Naive thymus-derived CD4-positive, alpha-beta T cell (primary cell): ENCODE measurements at regions not wholly inside any gene's neighbourhood (a gene's known extent, or its start where the extent isn't known, plus 50 kb on each side); places are given as distances from the start of the nearest gene placed in this dataset.

Experiments used
- ATAC-seq: fragments of 150-1000 bp; cut with Tn5 transposase; 2 replicates; pipeline ENCODE4 v1.10.0; 2021; ENCODE audit warnings: mild to moderate bottlenecking, moderate library complexity
- CTCF ChIA-PET: fragments of 350-600 bp; sonication (Branson Sonifier 250); formaldehyde crosslinking; loops from one replicate; lab custom pipeline; 2021; ENCODE audit warnings: antibody characterized with exemption; lab: Charles Lee
- POLR2A ChIA-PET: fragments of 350-600 bp; sonication (Branson Sonifier 250); formaldehyde crosslinking; loops from one replicate; lab custom pipeline; 2021; ENCODE audit warnings: antibody characterized with exemption, inconsistent platforms; lab: Charles Lee
- DNase-seq, 9 donors: peaks; one replicate each; pipeline versions ENCODE4 v3.0.0 to v3.0.0-alpha.2; 2020 to 2022; ENCODE audit warnings: mixed read lengths in 1 of 9
- H3K27ac ChIP-seq: one replicate; pipeline ENCODE4 v1.7.0; 2013; ENCODE audit warnings: mild to moderate bottlenecking, low read depth, low read length, moderate library complexity
- H3K27me3 ChIP-seq, 2 donors: one replicate each; pipeline ENCODE4 v1.7.0; 2013; ENCODE audit warnings: low read length in 2 of 2, mild to moderate bottlenecking in 2 of 2, moderate library complexity in 2 of 2; ENCODE audit not compliant: control insufficient read depth in 2 of 2, insufficient read depth in 2 of 2
- H3K36me3 ChIP-seq, 3 experiments: 1 replicate in 2 of 3; 2 replicates in 1 of 3; pipeline ENCODE4 v1.7.0; 2013; ENCODE audit warnings: low read length in 3 of 3, mild to moderate bottlenecking in 3 of 3, moderate library complexity in 1 of 3; ENCODE audit not compliant: insufficient read depth in 3 of 3, control insufficient read depth in 2 of 3
- H3K4me1 ChIP-seq, 2 donors: one replicate each; pipeline ENCODE4 v1.7.0; 2013; ENCODE audit warnings: low read length in 2 of 2, mild to moderate bottlenecking in 2 of 2, moderate library complexity in 1 of 2; ENCODE audit not compliant: control insufficient read depth in 2 of 2, insufficient read depth in 2 of 2
- H3K4me3 ChIP-seq: 2 replicates; pipeline ENCODE4 v1.7.0; 2013; ENCODE audit warnings: mild to moderate bottlenecking, low read length
- H3K9me3 ChIP-seq, 3 experiments: 1 replicate in 2 of 3; 2 replicates in 1 of 3; pipeline ENCODE4 v1.7.0; 2013; ENCODE audit warnings: low read length in 3 of 3; ENCODE audit not compliant: control insufficient read depth in 2 of 3
- H3K27ac Mint-ChIP-seq, 9 donors: one replicate each; pipeline ENCODE4 v1.8.0; 2020 to 2022; ENCODE audit warnings: mixed read lengths in 9 of 9, mild to moderate bottlenecking in 8 of 9, moderate library complexity in 5 of 9, inconsistent platforms in 2 of 9
- H3K27me3 Mint-ChIP-seq, 5 donors: one replicate each; pipeline ENCODE4 v1.8.0; 2021 to 2022; ENCODE audit warnings: mixed read lengths in 5 of 5, mild to moderate bottlenecking in 1 of 5
- H3K36me3 Mint-ChIP-seq, 5 donors: one replicate each; pipeline ENCODE4 v1.8.0; 2020 to 2022; ENCODE audit warnings: mixed read lengths in 5 of 5, mild to moderate bottlenecking in 3 of 5, inconsistent platforms in 1 of 5
- H3K4me1 Mint-ChIP-seq, 7 donors: one replicate each; pipeline ENCODE4 v1.8.0; 2020 to 2022; ENCODE audit warnings: mixed read lengths in 7 of 7, mild to moderate bottlenecking in 3 of 7, inconsistent platforms in 1 of 7
- H3K4me3 Mint-ChIP-seq, 10 donors: one replicate each; pipeline ENCODE4 v1.8.0; 2020 to 2022; ENCODE audit warnings: mild to moderate bottlenecking in 10 of 10, mixed read lengths in 10 of 10, moderate library complexity in 6 of 10, inconsistent platforms in 2 of 10
- H3K9me3 Mint-ChIP-seq, 11 donors: one replicate each; pipeline ENCODE4 v1.8.0; 2020 to 2022; ENCODE audit warnings: mixed read lengths in 11 of 11, mild to moderate bottlenecking in 4 of 11, inconsistent platforms in 1 of 11, moderate library complexity in 1 of 11
- intact Hi-C, 2 donors: fragments of 100-400 bp; cut with micrococcal nuclease; formaldehyde crosslinking; loops; one replicate each; pipeline ENCODE4 v1.15.1; 2023

DNA sequence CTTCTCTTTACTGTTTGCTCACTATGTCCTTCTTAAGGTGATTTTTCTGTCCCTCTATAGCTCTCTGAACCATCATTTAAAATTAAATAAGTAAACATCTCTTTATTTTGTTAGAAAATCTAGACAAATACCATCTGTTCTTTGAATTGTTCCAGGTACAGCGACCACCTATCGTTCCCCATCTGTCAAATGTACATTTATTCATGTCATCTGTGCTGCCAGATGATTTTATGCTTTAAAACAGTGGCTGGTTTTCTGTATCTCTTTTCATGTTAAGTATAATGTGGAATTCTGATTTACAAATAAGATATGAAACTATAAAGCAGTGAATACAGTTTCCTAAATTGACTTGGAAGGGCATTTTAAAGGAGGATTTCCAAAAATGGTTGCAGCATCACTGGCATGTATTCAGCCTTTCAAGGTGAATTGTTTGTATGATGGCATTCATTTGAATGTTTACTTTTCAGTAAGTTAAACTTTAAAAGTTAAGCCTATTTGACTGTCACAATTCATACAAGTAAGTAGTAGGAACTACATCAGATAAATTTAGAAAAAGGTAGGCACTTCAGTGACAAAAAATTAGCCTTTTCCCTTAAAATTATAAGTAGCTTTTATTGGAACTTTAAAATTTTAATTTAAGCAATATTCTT is 92.6 kb upstream of the CLVS2 start:
- Mint-ChIP-seq H3K36me3 (no peaks in the 10 kb centered on the region), H3K27me3 (peaks cover 0 to 5% (median 0%) of the 10 kb centered on the region in 5 donors), H3K27ac (no peak overlapping the region), H3K4me1 (no peaks in the 10 kb centered on the region), H3K9me3 (peaks cover 0 to 5% (median 0%) of the 10 kb centered on the region in 11 donors), H3K4me3 (no peak overlapping the region)
- H3K4me1 ChIP-seq: no peaks in the 10 kb centered on the region
- ChIA-PET CTCF (no interaction called here), POLR2A (no interaction called here)
- no peak overlapping the region for H3K27ac ChIP-seq
- ATAC-seq: no peak
- no peaks in the 10 kb centered on the region for H3K36me3 ChIP-seq
- H3K27me3 ChIP-seq: no peaks in the 10 kb centered on the region
- intact Hi-C loops: no loop called here
- no peaks in the 10 kb centered on the region for H3K9me3 ChIP-seq
- H3K4me3 ChIP-seq: no peak overlapping the region
- no peak for DNase-seq

DNA sequence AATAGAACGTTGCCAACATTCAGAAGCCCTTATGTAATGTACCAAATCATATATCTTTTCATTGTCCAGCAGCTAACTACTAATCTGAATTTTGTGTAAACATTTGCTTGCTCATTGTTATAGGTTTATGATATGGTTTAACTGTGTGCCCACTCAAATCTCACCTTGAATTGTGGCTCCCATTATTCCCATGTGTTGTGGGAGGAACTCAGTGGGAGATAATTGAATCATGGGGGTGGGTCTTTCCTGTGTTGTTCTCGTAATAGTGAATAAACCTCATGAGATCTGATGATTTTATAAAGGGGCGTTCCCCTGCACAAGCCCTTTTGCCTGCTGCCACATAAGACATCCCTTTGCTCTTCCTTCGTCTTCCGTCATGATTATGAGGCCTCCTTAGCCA is 91.9 kb upstream of the CLVS2 start:
- peaks cover 0 to under 1% (median 0%) of the 10 kb centered on the region in 5 donors for H3K27me3 Mint-ChIP-seq
- intact Hi-C loops: no loop called here
- no peak for DNase-seq
- Histone ChIP-seq H3K4me3 (no peak overlapping the region), H3K27me3 (no peaks in the 10 kb centered on the region), H3K36me3 (no peaks in the 10 kb centered on the region), H3K9me3 (no peaks in the 10 kb centered on the region), H3K27ac (no peak overlapping the region), H3K4me1 (no peaks in the 10 kb centered on the region)
- no peak for ATAC-seq
- H3K4me1 Mint-ChIP-seq: no peaks in the 10 kb centered on the region
- ChIA-PET POLR2A (no interaction called here), CTCF (no interaction called here)
- H3K4me3 Mint-ChIP-seq: no peak overlapping the region
- no peak overlapping the region for H3K27ac Mint-ChIP-seq
- no peaks in the 10 kb centered on the region for H3K36me3 Mint-ChIP-seq
- H3K9me3 Mint-ChIP-seq: peaks cover 0 to 5% (median 0%) of the 10 kb centered on the region in 11 donors

DNA sequence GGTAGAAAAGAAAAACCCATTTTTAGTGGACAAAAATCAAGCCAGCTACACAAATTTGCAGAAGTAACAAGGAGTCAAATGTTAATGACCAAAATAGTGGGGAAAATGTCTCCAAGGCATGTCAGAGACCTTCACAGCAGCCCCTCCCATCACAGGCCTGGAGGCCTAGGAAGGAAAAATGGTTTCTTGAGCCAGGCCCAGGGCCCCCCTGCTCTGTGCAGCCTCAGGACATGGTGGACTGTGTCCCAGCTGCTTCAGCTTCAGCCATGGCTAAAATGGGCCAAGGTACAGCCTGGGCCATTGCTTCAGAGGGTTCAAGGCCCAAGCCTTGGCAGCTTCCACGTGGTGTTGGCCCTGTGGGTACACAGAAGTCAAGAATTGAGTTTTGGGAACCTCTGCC is 82.5 kb upstream of the CLVS2 start:
- ChIA-PET POLR2A (no interaction called here), CTCF (no interaction called here)
- no peaks in the 10 kb centered on the region for H3K27me3 ChIP-seq
- no peak overlapping the region for H3K27ac ChIP-seq
- H3K9me3 Mint-ChIP-seq: peaks cover 3 to 41% (median 14%) of the 10 kb centered on the region in 11 donors
- peaks cover 0 to 5% (median 0%) of the 10 kb centered on the region in 5 donors for H3K27me3 Mint-ChIP-seq
- H3K27ac Mint-ChIP-seq: no peak overlapping the region
- no peaks in the 10 kb centered on the region for H3K4me1 ChIP-seq
- ATAC-seq (no peak), DNase-seq (no peak)
- no peak overlapping the region for H3K4me3 Mint-ChIP-seq
- no peaks in the 10 kb centered on the region for H3K4me1 Mint-ChIP-seq
- H3K9me3 ChIP-seq: peaks cover 0 to 13% (median 0%) of the 10 kb centered on the region in 3 experiments
- H3K4me3 ChIP-seq: no peak overlapping the region
- H3K36me3 Mint-ChIP-seq: peaks cover 0 to 5% (median 0%) of the 10 kb centered on the region in 5 donors
- intact Hi-C loops: no loop called here
- H3K36me3 ChIP-seq: no peaks in the 10 kb centered on the region

DNA sequence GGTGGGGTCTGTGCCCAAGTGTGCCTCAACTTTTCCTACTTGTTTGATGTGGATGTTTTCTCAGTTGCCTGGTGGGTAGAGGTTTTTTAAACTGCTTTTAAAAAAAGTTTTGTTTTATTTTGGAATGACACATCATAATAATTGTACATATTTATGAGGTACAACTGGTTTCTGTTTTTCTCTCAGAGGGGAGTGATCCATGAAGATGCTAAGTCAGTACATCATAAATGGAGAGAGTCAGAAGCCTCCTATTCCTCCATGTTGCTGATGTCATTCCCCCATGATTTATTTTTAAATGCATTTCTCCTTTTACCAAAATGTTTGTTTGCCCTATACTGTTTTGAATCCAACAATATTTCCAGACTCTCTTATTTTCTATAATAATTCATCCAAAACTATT is 77.3 kb upstream of the CLVS2 start:
- Mint-ChIP-seq H3K27me3 (no peaks in the 10 kb centered on the region), H3K36me3 (peaks cover 0 to 5% (median 0%) of the 10 kb centered on the region in 5 donors), H3K27ac (no peak overlapping the region), H3K4me1 (no peaks in the 10 kb centered on the region), H3K4me3 (no peak overlapping the region), H3K9me3 (peaks cover 3 to 36% (median 14%) of the 10 kb centered on the region in 11 donors)
- Histone ChIP-seq H3K9me3 (peaks cover 0 to 13% (median 0%) of the 10 kb centered on the region in 3 experiments), H3K4me3 (no peak overlapping the region), H3K36me3 (no peaks in the 10 kb centered on the region), H3K27me3 (no peaks in the 10 kb centered on the region), H3K27ac (no peak overlapping the region), H3K4me1 (no peaks in the 10 kb centered on the region)
- intact Hi-C loops: no loop called here
- ATAC-seq (no peak), DNase-seq (no peak)
- CTCF ChIA-PET: no interaction called here
- POLR2A ChIA-PET: no interaction called here

DNA sequence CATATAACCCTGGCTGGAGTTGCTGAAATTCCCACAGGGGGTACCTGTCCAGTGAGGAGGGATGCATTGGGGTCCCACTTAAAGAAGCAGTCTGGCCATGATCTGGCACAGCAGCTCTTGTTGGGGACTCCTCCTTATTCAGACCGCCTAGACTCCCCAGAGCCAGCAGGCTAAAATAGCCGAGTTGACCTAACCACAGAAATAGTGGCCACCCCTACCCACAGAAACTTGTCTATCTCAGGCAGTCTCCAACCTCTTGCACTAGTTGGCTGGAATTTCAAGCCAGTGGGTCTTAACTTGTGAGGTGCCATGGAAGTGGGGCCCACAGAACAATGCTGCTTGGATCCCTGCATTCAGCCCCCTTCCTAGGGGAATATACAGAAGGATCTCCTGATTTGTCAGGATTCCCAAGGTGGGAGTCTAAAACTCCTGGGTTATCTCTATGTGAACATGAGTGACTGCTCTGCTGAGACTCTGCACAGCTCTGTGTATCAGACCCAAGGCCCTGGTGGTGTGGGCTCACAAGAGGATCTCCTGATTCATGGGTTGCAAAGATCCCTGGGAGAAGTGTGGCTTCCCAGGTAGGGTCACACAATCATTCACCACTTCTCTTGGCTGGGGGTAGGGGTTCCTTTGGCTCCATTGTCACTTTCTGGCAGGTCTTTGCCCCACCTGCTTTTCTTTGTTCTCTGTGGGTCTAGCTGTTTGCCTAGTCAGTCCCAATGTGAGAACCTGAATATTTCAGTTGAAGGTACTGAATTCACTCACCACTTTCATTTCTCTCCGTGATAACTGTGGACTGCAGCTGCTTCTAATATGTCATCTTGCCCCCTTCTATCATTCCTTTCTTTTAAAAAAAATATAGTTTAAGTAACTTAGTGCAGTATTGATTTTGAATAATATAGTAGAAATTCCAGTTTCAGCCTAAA is 65.5 kb upstream of the CLVS2 start:
- H3K27ac Mint-ChIP-seq: no peak overlapping the region
- ATAC-seq: no peak
- H3K9me3 Mint-ChIP-seq: peaks cover 0 to 29% (median 8%) of the 10 kb centered on the region in 11 donors
- H3K4me1 Mint-ChIP-seq: no peaks in the 10 kb centered on the region
- peaks cover 0 to 3% (median 0%) of the 10 kb centered on the region in 5 donors for H3K36me3 Mint-ChIP-seq
- no peaks in the 10 kb centered on the region for H3K27me3 ChIP-seq
- no peak overlapping the region for H3K4me3 Mint-ChIP-seq
- no peaks in the 10 kb centered on the region for H3K36me3 ChIP-seq
- H3K9me3 ChIP-seq: peaks cover 0 to 5% (median 0%) of the 10 kb centered on the region in 3 experiments
- H3K4me3 ChIP-seq: no peak overlapping the region
- H3K27me3 Mint-ChIP-seq: no peaks in the 10 kb centered on the region
- ChIA-PET CTCF (no interaction called here), POLR2A (no interaction called here)
- intact Hi-C loops: no loop called here
- H3K27ac ChIP-seq: no peak overlapping the region
- no peak for DNase-seq
- H3K4me1 ChIP-seq: no peaks in the 10 kb centered on the region

DNA sequence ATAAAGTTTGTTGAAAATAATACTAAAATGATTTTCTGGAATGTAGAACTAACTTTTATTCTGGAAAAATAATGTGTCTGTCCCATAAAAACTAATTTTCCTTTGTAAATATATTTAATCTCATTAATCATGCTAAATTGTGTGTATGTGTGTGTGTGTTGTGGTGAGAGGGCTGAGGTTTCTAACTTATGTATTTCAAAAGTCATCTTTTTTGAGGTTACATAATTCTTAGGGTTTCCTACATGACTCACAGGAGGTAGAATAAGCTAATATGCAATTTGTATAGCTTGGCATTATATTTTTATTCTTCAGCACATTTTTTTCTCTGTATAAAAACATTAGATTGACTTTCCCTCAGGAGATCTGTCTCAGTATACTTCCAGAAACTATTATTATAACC is 64.1 kb upstream of the CLVS2 start:
- no peak overlapping the region for H3K27ac Mint-ChIP-seq
- Histone ChIP-seq H3K4me1 (no peaks in the 10 kb centered on the region), H3K27me3 (no peaks in the 10 kb centered on the region), H3K9me3 (peaks cover 0 to 5% (median 0%) of the 10 kb centered on the region in 3 experiments), H3K27ac (no peak overlapping the region), H3K4me3 (no peak overlapping the region), H3K36me3 (no peaks in the 10 kb centered on the region)
- H3K4me1 Mint-ChIP-seq: no peaks in the 10 kb centered on the region
- intact Hi-C loops: no loop called here
- peaks cover 0 to 21% (median 6%) of the 10 kb centered on the region in 11 donors for H3K9me3 Mint-ChIP-seq
- CTCF ChIA-PET: no interaction called here
- DNase-seq (no peak), ATAC-seq (no peak)
- POLR2A ChIA-PET: no interaction called here
- H3K27me3 Mint-ChIP-seq: no peaks in the 10 kb centered on the region
- no peaks in the 10 kb centered on the region for H3K36me3 Mint-ChIP-seq
- H3K4me3 Mint-ChIP-seq: no peak overlapping the region
